Posterior vena cava (tissue), 2 donors: ENCODE measurements at regions not wholly inside any gene's neighbourhood (a gene's known extent, or its start where the extent isn't known, plus 50 kb on each side); places are given as distances from the start of the nearest gene placed in this dataset.

Experiments used
- DNase-seq: peaks from one replicate; pipeline ENCODE4 v3.0.0-alpha.2; 2020; ENCODE audit warnings: low spot score
- intact Hi-C, 2 donors: fragments of 100-400 bp; cut with DNase I; formaldehyde crosslinking; loops; one replicate each; pipeline versions ENCODE4 v1.14.1 to v1.14.2; 2022 to 2023
- donor health status: DM: yes; HTN: yes; CAD: no.
- donor health status: DM: yes; HTN: yes; CAD: no.

- no peak for DNase-seq
- intact Hi-C loops = no loop called here
Observed at GRCh38 chr7:54330216-54330800, 211.9 kb upstream of the VSTM2A start.

GRCh38 chr7:54331311-54331710, 210.9 kb upstream of the VSTM2A start:
- intact Hi-C loops = no loop called here
- DNase-seq = no peak

- DNase-seq = no peak
- intact Hi-C loops = no loop called here
Observed at GRCh38 chr7:54332301-54332700, 209.9 kb upstream of the VSTM2A start.

- intact Hi-C loops = no loop called here
- DNase-seq = no peak
Observed at GRCh38 chr7:54333952-54334351, 208.2 kb upstream of the VSTM2A start.

- no peak for DNase-seq
- intact Hi-C loops = no loop called here
Observed at GRCh38 chr7:54336800-54337199, 205.4 kb upstream of the VSTM2A start.

GRCh38 chr7:54337466-54337865, 204.7 kb upstream of the VSTM2A start:
- no peak for DNase-seq
- intact Hi-C loops = no loop called here

- no peak for DNase-seq
- intact Hi-C loops = no loop called here
Observed at GRCh38 chr7:54338319-54338718, 203.9 kb upstream of the VSTM2A start.

- no peak for DNase-seq
- intact Hi-C loops = no loop called here
Observed at GRCh38 chr7:54339073-54339472, 203.1 kb upstream of the VSTM2A start.

GRCh38 chr7:54342458-54342857, 199.7 kb upstream of the VSTM2A start:
- DNase-seq = no peak
- intact Hi-C loops = no loop called here

- intact Hi-C loops = no loop called here
Observed at GRCh38 chr7:54343511-54343910, 198.7 kb upstream of the VSTM2A start.

GRCh38 chr7:54345746-54346145, 196.4 kb upstream of the VSTM2A start:
- no peak for DNase-seq
- intact Hi-C loops = no loop called here

More at GRCh38 chr7:54343511-54343910, 198.7 kb upstream of the VSTM2A start:
- no peak for DNase-seq

GRCh38 chr7:54349229-54349628, 192.9 kb upstream of the VSTM2A start:
- DNase-seq = no peak
- intact Hi-C loops = no loop called here

- DNase-seq = no peak
- intact Hi-C loops = no loop called here
Observed at GRCh38 chr7:54354436-54354835, 187.7 kb upstream of the VSTM2A start.

GRCh38 chr7:54355842-54356241, 186.3 kb upstream of the VSTM2A start:
- intact Hi-C loops = no loop called here
- DNase-seq = no peak

- no peak for DNase-seq
- intact Hi-C loops = no loop called here
Observed at GRCh38 chr7:54360075-54360840, 181.9 kb upstream of the VSTM2A start.

- intact Hi-C loops = no loop called here
Observed at GRCh38 chr7:54390565-54390964, 151.6 kb upstream of the VSTM2A start.

GRCh38 chr7:54392935-54393334, 149.2 kb upstream of the VSTM2A start:
- intact Hi-C loops = no loop called here

More at GRCh38 chr7:54390565-54390964, 151.6 kb upstream of the VSTM2A start:
- DNase-seq = no peak

GRCh38 chr7:54394834-54395233, 147.3 kb upstream of the VSTM2A start:
- intact Hi-C loops = no loop called here
- no peak for DNase-seq

More at GRCh38 chr7:54392935-54393334, 149.2 kb upstream of the VSTM2A start:
- no peak for DNase-seq

- no peak for DNase-seq
Observed at GRCh38 chr7:54397836-54398612, 144.2 kb upstream of the VSTM2A start.

GRCh38 chr7:54398863-54399262, 143.3 kb upstream of the VSTM2A start:
- intact Hi-C loops = no loop called here
- DNase-seq = no peak

More at GRCh38 chr7:54397836-54398612, 144.2 kb upstream of the VSTM2A start:
- intact Hi-C loops = no loop called here
